GM21381 (cell line): ENCODE measurements at regions not wholly inside any gene's neighbourhood (a gene's known extent, or its start where the extent isn't known, plus 50 kb on each side); places are given as distances from the start of the nearest gene placed in this dataset.
A peak's percentile ranks its signal among the peaks of the same experiment; 100 is the strongest.
"Not testable (repeated sequence)": the region's sequence is repeated elsewhere in the genome, so short reads cannot be mapped to it uniquely, and the experiment has no call there.

Source experiments
- ATAC-seq: cut with Tn5 transposase; IDR thresholded peaks from one replicate; pipeline ENCODE4 v1.9.1; 2021; ENCODE audit warnings: mild to moderate bottlenecking, moderate library complexity; ENCODE audit not compliant: unreplicated experiment

- ATAC-seq = no peak
Measured at GRCh38 chr12:89878950-89879349, 170.3 kb upstream of the ATP2B1 start.

DNA sequence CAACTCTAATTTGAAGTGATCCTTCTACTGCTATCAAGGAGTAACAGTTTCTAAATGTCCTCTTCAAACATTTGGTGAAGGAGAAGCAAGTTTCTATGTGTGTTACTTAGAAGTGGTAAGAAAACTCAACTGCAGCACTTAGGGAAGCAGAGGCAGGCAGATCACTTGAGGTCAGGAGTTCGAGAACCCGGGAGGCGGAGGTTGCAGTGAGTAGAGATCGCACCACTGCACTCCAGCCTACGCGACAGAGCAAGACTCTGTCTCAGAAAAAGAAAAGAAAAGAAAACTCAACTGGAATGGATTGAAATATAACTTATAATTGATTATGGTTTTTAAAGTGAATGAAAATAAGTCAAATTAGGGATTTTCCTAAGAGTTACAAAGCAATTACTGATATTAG, 169.7 kb upstream of the ATP2B1 start:
- no peak for ATAC-seq

GRCh38 chr12:89877671-89878070, 169.0 kb upstream of the ATP2B1 start:
- ATAC-seq = no peak

DNA sequence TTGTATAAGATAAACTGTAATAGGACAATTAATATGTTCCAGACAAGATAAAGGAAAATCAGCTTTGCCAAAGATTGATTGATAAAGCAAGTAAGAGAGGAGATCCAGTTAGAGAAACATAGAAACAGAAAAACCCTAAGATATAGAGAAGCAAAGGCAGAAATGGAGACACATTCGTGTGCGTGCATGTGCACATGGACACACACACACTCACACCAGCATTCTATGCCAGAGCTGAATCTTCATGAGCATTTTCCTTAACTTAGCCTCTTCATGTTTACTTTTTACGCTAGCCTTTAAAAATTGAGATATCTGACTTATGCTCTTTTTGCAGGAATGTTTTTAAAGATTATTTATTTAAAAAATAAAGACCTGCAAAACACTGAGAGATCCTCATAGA, 168.5 kb upstream of the ATP2B1 start:
- no peak for ATAC-seq

GRCh38 chr12:89875809-89876208, 167.2 kb upstream of the ATP2B1 start:
- no peak for ATAC-seq

GRCh38 chr12:89875225-89875624, 166.6 kb upstream of the ATP2B1 start:
- no peak for ATAC-seq

DNA sequence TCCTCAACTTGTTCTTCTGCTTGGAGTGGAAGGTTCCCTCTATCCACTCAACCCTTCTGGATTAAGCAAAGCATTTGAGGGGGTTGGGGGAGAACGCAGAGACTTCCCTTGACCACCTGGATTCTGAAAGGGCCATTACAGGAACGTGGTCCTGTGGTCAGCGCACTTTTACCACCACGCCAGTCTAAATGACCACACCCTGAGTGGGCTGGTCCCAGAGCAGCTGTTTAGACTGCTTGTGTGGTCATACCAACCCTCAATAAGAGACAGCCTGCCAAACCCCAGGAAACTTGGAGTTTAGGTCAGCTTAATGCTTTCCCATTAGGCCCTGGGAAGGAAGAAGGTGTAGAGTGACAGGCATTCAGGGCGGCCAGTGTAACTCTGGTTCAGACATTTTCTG, 165.5 kb upstream of the ATP2B1 start:
- ATAC-seq = no peak

GRCh38 chr12:89873745-89874144, 165.1 kb upstream of the ATP2B1 start:
- no peak for ATAC-seq

- no peak for ATAC-seq
Measured at GRCh38 chr12:89872922-89873630, 164.4 kb upstream of the ATP2B1 start.

DNA sequence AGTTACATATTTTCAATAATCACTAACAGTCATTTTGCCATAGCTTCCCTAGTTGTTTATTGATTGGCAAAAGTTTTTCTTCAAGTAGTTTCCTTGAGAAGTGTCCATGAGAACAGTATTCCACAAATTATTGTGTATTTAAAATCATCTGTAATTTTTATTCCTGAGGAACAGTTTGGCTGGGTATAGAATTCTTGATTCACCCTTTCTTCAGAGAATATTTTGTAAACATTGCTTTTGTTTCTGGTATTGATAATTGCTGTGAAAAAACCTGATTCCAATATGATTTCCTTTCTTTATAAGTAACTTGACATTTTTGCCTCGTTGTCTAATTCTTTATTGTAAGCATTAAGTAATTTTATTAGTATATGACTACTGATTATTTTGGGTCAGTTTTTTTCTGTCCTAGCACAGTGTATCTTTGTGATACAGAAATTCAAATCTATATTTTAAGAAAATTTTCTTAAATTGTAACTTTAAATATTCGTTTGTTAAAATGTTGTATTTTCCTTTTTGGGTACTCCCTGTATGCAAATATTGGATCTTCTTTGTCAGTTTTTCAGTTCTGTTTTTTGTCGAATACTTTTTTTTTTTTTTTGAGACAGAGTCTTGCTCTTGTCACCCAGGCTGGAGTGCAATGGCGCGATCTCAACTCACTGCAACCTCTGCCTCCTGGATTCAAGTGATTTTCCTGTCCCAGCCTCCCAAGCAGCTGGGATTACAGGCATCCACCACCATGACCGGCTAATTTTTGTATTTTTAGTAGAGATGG, 162.0 kb upstream of the ATP2B1 start:
- no peak for ATAC-seq

- not testable (repeated sequence) for ATAC-seq
Measured at GRCh38 chr12:89867611-89868010, 159.0 kb upstream of the ATP2B1 start.

DNA sequence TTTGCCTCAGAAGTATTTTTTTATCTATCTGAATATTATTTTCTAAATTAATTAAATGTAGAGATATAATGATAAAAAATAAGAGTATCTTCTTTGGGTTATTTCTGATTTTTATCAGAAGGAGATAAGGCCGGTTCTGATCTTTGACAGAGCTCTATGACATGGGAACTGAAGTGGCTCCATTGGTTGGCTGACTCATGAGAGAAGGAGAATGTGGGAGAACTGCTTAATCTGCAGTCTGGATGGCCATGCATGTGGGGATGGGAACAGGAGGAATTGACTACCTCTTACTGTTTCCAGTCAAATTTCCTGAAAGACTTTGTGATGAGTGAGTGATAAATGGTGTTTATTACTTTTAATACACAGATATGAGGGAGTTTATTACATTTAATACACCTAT, 155.8 kb upstream of the ATP2B1 start:
- ATAC-seq = no peak

DNA sequence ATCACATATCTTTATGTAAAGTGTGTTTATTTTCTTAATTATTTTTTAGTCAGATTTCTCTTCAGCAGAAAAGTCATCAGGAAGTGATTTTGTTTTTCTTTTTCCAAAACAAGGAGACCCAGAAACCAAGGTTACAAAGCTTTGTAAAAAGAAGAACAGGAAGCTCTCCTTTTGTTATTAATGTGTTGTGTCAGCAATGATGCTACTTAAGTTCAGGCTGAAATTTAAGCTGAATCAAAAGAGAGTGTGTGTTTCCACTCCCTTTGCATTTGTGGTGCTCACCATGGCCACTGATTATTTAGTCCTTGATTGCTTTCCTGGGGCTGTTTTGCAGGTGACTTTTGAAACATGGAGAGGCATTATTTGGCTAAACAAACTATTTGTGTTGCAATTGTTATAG, 155.3 kb upstream of the ATP2B1 start:
- peak; percentile 19 for ATAC-seq

GRCh38 chr12:89863493-89863938, 154.9 kb upstream of the ATP2B1 start:
- ATAC-seq = peak; percentile 63

- ATAC-seq = peak; percentile 75
Measured at GRCh38 chr12:89862511-89863445, 154.1 kb upstream of the ATP2B1 start.

- ATAC-seq = no peak
Measured at GRCh38 chr12:89861086-89861485, 152.4 kb upstream of the ATP2B1 start.

DNA sequence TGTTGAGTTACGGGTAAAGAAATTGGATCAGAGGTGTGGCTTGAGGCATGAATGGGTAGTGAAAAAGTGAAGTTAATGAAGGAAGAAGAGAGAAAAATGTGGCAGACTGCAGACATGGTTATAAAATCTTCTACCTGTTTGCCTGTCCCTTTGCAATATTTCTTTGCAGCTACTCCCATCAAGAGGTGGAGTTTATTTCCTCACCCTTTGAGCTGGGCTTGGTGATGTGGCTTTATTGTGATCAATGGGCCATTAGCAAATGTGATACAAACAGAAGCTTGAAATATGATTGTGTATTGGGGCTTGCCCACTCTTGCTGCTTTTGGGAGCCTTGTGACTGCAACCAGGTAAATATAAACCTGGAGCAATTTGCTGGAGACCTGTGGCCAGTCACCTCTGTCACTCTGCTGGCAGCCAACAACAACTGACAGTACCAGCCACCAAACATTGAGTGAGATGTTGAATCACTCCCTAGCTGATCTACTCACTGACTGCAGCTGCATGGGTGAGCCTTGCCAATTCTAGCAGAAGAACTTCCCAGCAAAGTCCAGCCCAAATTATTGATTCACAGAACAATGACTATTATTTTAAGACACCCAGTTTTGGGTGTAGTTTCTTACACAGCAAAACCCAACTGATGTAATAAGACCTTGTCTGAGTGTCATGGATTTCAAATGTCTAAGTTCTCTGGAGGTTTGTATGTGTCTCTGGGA, 151.0 kb upstream of the ATP2B1 start:
- ATAC-seq = no peak

GRCh38 chr12:89858718-89859117, 150.1 kb upstream of the ATP2B1 start:
- no peak for ATAC-seq

- ATAC-seq = peak; percentile 22
Measured at GRCh38 chr12:89857652-89858274, 149.1 kb upstream of the ATP2B1 start.

DNA sequence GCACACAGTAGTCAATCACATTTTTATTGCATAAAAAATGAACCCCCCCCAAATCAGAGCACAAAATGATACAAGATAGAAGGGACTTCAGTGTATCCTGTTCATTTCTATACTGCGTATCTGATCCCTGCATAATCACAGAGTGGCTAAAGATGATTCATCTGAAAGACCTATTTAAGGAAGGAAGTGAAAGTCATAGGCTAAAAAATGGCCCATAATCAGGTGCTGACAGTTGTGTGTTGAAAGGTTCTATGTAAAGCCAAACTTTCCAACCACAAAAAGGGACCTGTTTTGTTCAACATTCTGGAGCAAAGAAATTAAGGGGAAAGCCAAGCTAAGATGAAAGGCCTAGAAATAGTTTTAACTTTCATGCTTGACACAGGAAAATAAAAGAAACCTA, 147.8 kb upstream of the ATP2B1 start:
- peak; percentile 90 for ATAC-seq
